Fibroblast of mammary gland (primary cell): ENCODE measurements at regions not wholly inside any gene's neighbourhood (a gene's known extent, or its start where the extent isn't known, plus 50 kb on each side); places are given as distances from the start of the nearest gene placed in this dataset.
A peak's percentile ranks its signal among the peaks of the same experiment; 100 is the strongest.
"Not testable (repeated sequence)": the region's sequence is repeated elsewhere in the genome, so short reads cannot be mapped to it uniquely, and the experiment has no call there.

Source experiments
- DNase-seq: peaks from one replicate; pipeline ENCODE4 v3.0.0-alpha.2; 2010; ENCODE audit warnings: low read depth
- H3K4me3 ChIP-seq: 2 replicates; pipeline ENCODE4 v1.5.1; 2011; ENCODE audit warnings: low read depth, mild to moderate bottlenecking, low read length, moderate library complexity; ENCODE audit not compliant: control insufficient read depth
- TF ChIP-seq, protein P1 (sequence below): conservative IDR thresholded peaks from 2 replicates; pipeline ENCODE4 v1.5.1; 2011; ENCODE audit warnings: low read depth, low read length, inconsistent platforms; ENCODE audit not compliant: control insufficient read depth, insufficient read depth

DNA sequence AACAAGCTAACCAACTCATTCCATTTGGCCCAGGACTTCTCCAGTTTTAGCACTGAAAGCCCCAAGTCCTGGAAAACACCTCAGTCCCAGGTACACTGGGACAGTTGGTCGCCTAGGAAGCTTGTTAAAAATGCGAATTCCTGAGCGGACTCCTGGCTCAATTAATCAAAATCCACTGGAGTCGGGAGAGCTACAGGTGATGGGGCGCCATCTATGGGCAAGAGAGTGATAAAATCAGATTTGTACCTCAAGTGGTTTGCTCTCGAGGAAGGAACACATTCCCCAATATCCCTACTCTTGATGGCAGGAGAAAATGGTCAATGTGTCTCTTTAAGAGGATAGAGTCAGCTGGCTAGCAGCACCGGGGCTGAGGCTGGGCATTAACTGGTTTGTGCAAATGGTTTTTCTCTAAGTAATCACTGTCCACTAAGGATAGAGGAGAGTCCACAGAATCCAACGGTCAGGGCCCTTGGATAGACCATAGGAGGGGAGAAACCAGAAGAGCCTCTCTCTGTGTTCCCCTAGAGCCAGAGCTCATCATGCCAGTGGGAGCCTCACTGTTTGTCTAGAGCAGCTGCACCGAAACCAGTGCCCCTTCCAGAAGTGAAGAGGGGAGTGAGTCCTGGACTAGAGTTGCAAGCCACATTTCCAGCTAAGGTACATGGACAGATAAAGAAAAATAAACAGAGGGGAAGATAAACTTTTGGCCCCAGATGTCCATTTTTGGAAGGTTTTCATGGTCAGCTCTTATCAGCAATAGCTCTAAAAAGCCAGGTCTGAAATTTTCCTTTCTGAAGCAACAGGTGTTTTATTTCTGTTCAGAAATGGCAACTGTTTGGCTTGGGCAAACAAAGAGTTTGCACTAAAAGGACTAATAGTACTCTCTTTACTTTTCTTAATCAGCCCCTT is 148.5 kb downstream of the TENT5C start:
- TF ChIP-seq, protein P1, sequence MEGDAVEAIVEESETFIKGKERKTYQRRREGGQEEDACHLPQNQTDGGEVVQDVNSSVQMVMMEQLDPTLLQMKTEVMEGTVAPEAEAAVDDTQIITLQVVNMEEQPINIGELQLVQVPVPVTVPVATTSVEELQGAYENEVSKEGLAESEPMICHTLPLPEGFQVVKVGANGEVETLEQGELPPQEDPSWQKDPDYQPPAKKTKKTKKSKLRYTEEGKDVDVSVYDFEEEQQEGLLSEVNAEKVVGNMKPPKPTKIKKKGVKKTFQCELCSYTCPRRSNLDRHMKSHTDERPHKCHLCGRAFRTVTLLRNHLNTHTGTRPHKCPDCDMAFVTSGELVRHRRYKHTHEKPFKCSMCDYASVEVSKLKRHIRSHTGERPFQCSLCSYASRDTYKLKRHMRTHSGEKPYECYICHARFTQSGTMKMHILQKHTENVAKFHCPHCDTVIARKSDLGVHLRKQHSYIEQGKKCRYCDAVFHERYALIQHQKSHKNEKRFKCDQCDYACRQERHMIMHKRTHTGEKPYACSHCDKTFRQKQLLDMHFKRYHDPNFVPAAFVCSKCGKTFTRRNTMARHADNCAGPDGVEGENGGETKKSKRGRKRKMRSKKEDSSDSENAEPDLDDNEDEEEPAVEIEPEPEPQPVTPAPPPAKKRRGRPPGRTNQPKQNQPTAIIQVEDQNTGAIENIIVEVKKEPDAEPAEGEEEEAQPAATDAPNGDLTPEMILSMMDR = peak; percentile 81
- peak overlapping the region; percentile 19 for H3K4me3 ChIP-seq
- DNase-seq = peak; percentile 63

DNA sequence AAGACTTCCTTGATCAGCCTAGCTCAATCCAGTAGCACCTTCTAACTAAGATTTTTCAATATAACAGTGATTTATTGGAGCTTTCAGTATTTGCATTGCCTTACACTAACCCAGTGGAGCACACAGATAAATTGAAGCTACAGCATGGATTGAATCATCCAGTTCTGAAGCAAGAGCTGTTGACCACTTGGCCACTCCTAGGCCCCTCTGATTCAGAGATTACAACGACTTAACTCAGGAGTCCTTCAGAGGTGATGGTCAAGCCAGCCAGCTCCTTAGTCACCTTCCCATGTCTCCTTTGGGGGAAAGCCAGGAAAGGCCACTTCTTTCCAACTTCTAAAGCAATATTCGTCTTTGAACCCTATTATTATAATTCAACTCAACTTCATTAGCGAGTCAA is 151.8 kb downstream of the TENT5C start:
- DNase-seq = peak; percentile 95
- TF ChIP-seq, protein P1 = no peak
- H3K4me3 ChIP-seq = no peak overlapping the region

DNA sequence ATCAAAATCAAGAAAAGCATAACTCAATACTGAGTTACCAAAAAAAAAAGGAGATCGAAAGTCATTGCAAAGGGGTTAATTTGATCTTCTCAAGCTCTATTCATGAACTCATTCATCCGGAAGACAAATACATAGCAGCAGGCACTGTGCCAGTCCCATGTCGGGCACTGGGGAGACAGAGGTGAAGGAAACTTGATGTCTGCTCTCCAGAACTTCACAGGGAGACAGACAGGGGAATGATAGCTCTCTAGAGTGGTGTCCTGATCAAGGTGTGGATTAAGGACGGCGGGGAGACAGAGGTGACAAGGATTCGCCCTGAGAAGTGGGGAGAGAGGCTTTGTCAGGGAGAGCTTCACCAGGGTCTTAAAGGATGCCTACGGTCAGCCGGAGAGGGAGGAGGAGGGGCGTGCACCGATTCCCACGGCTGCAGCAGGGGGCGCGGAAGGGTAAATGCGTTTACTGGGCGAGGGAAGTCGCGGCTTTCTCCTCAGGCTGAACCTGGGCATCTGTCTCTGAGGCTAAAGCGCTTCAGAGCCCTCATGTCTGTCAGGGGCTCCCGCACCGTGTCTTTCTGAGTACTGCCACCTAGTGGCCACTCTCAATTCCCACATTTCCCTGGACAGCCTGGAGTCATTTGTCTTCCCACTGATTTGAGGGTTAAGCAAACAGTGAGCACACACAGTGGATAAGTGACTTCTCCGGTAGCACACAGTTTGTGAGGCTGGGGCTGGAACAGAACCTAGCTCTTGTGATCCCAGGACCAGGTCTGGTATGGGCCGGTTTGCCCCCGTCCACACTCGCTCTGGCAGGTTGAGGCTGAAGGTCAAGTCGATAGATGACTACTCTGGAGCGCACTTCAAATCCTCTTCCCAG is 152.8 kb downstream of the TENT5C start:
- H3K4me3 ChIP-seq = peak overlapping the region; percentile 56
- TF ChIP-seq, protein P1 = peak; percentile 89
- peak; percentile 87 for DNase-seq

DNA sequence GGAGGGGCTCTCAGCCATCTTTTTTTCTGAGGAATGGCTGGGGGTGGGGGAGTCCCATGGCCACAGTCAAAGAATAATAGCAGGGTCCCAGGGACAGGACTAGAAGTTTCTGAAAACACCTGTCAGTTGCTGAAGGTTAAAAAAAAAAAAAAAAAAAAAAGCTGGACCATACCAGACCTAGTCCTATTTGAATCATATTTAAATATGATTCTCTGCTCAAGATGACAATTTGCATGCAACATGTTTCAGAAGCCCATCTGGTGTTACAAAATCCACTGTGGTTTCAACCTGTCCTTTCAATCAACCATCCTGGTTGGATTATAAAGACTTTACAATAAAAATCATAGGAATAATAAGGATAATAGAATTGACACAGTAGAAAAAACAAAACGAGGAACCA is 153.7 kb downstream of the TENT5C start:
- TF ChIP-seq, protein P1 = no peak
- DNase-seq = no peak
- no peak overlapping the region for H3K4me3 ChIP-seq

DNA sequence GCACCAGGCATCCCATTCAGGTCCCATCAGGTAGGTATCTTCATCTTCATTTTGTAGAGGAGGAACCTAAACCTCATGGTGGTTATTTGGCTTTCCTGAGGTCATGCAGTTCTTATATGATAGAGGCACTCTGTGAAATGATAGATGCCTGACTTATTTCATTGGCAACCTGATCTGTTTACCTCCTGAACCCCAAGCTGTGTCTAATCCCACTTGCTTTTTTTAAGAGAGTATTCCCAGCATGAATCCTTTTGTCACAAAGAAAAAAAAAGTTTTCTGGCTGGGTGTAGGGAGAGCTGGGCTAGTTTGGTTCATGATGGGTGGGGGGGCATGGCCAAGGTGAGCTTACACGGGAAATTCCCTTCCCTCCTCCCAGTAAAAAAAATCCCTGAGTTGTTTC is 154.2 kb downstream of the TENT5C start:
- no peak overlapping the region for H3K4me3 ChIP-seq
- DNase-seq = no peak
- TF ChIP-seq, protein P1 = no peak

DNA sequence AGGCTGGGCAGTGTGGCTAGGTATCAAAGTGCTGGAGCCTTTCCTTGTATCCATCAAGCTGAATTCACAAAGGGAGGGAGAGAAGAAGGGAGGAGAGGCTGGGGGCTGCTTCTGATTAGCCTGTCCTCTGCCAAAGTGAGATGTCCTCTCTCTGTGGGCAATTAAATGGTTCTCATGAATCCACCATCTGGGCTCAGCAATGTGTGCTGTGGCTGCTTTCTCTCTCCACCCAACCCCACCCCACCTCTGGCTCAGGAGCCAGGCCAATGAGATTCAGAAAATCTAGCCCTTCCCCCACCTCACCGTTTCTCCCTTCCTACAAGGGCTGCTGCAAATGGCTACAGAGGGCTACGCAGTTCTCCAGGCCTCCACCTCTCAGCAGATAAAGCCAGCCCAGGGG is 154.6 kb downstream of the TENT5C start:
- no peak overlapping the region for H3K4me3 ChIP-seq
- TF ChIP-seq, protein P1 = no peak
- no peak for DNase-seq

DNA sequence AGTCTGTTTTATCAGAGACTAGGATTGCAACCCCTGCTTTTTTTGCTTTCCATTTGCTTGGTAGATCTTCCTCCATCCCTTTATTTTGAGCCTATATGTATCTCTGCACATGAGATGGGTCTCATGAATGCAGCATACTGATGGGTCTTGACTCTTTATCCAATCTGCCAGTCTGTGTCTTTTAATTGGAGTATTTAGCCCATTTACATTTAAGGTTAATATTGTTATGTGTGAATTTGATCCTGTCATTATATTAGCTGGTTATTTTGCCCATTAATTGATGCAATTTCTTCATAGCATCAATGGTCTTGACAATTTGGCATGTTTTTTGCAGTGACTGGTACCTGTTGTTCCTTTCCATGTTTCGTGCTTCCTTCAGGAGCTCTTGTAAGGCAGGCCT is 161.7 kb downstream of the GDAP2 start:
- not testable (repeated sequence) for DNase-seq, H3K4me3 ChIP-seq
